ENCODE measurements at regions not wholly inside any gene's neighbourhood (a gene's known extent, or its start where the extent isn't known, plus 50 kb on each side); places are given as distances from the start of the nearest gene placed in this dataset.
"Not testable (repeated sequence)": the region's sequence is repeated elsewhere in the genome, so short reads cannot be mapped to it uniquely, and the experiment has no call there.

- no peak for DNase-seq
Measured at GRCh38 chr5:114060866-114061265, 301.0 kb upstream of the KCNN2 start.

- DNase-seq, result no peak
Measured at GRCh38 chr5:114062932-114063867, 298.7 kb upstream of the KCNN2 start.

GRCh38 chr5:114065912-114066311 is 296.0 kb upstream of the KCNN2 start:
- DNase-seq, result no peak

GRCh38 chr5:114070093-114070722 is 291.7 kb upstream of the KCNN2 start:
- DNase-seq, result no peak

GRCh38 chr5:114089259-114089658 is 272.6 kb upstream of the KCNN2 start:
- no peak for DNase-seq

- DNase-seq, result no peak
Measured at GRCh38 chr5:114097570-114097969, 264.3 kb upstream of the KCNN2 start.

- no peak for DNase-seq
Measured at GRCh38 chr5:114099161-114099560, 262.7 kb upstream of the KCNN2 start.

GRCh38 chr5:114101153-114101552 is 260.7 kb upstream of the KCNN2 start:
- no peak for DNase-seq

GRCh38 chr5:114113604-114114003 is 248.3 kb upstream of the KCNN2 start:
- no peak for DNase-seq

- no peak for DNase-seq
Measured at GRCh38 chr5:114116981-114117380, 244.9 kb upstream of the KCNN2 start.

- no peak for DNase-seq
Measured at GRCh38 chr5:114118511-114118910, 243.4 kb upstream of the KCNN2 start.

- DNase-seq, result no peak
Measured at GRCh38 chr5:114120166-114120565, 241.7 kb upstream of the KCNN2 start.

- DNase-seq, result no peak
Measured at GRCh38 chr5:114122852-114123251, 239.0 kb upstream of the KCNN2 start.

GRCh38 chr5:114123654-114124053 is 238.2 kb upstream of the KCNN2 start:
- no peak for DNase-seq

GRCh38 chr5:114146398-114146797 is 215.5 kb upstream of the KCNN2 start:
- no peak for DNase-seq

GRCh38 chr5:114148253-114148652 is 213.6 kb upstream of the KCNN2 start:
- no peak for DNase-seq

GRCh38 chr5:114148728-114149127 is 213.1 kb upstream of the KCNN2 start:
- not testable (repeated sequence) for DNase-seq

- no peak for DNase-seq
Measured at GRCh38 chr5:114152656-114153360, 209.1 kb upstream of the KCNN2 start.

- DNase-seq, result no peak
Measured at GRCh38 chr5:114153392-114153791, 208.5 kb upstream of the KCNN2 start.

- no peak for DNase-seq
Measured at GRCh38 chr5:114153833-114154232, 208.0 kb upstream of the KCNN2 start.

- no peak for DNase-seq
Measured at GRCh38 chr5:114166081-114166480, 195.8 kb upstream of the KCNN2 start.

- DNase-seq, result no peak
Measured at GRCh38 chr5:114174131-114174530, 187.7 kb upstream of the KCNN2 start.

GRCh38 chr5:114174837-114175236 is 187.0 kb upstream of the KCNN2 start:
- DNase-seq, result no peak

- no peak for DNase-seq
Measured at GRCh38 chr5:114176356-114176755, 185.5 kb upstream of the KCNN2 start.
